ENCODE measurements at regions not wholly inside any gene's neighbourhood (a gene's known extent, or its start where the extent isn't known, plus 50 kb on each side); places are given as distances from the start of the nearest gene placed in this dataset.

- no peaks in the 10 kb centered on the region for H3K9me3 ChIP-seq (ENCODE audit: control insufficient read depth in 5 of 5, low read length in 5 of 5)
- no peaks in the 10 kb centered on the region for H3K27me3 ChIP-seq (ENCODE audit: control insufficient read depth in 5 of 5, insufficient read depth in 4 of 5, low read length in 5 of 5)
- no peak overlapping the region for H3K4me3 ChIP-seq (ENCODE audit: low read depth in 1 of 5, low read length in 5 of 5)
- no peaks in the 10 kb centered on the region for H3K4me1 ChIP-seq (ENCODE audit: control insufficient read depth in 5 of 5, insufficient read depth in 5 of 5, low read length in 5 of 5)
- H3K27ac ChIP-seq (ENCODE audit: low read depth, low read length): no peak overlapping the region
- no peak overlapping the region for H3K9ac ChIP-seq (ENCODE audit: low read length in 5 of 5)
- H3K36me3 ChIP-seq (ENCODE audit: control insufficient read depth in 5 of 5, insufficient read depth in 5 of 5, low read length in 5 of 5): no peaks in the 10 kb centered on the region
Observed at GRCh38 chr2:236393581-236393980, 129.4 kb upstream of the ASB18 start.

GRCh38 chr2:236394571-236394970 lies 130.4 kb upstream of the ASB18 start:
- no peaks in the 10 kb centered on the region for H3K36me3 ChIP-seq (ENCODE audit: control insufficient read depth in 5 of 5, insufficient read depth in 5 of 5, low read length in 5 of 5)
- no peak overlapping the region for H3K9ac ChIP-seq (ENCODE audit: low read length in 5 of 5)
- no peaks in the 10 kb centered on the region for H3K9me3 ChIP-seq (ENCODE audit: control insufficient read depth in 5 of 5, low read length in 5 of 5)
- no peak overlapping the region for H3K27ac ChIP-seq (ENCODE audit: low read depth, low read length)
- no peak overlapping the region for H3K4me3 ChIP-seq (ENCODE audit: low read depth in 1 of 5, low read length in 5 of 5)
- H3K27me3 ChIP-seq (ENCODE audit: control insufficient read depth in 5 of 5, insufficient read depth in 4 of 5, low read length in 5 of 5): no peaks in the 10 kb centered on the region
- no peaks in the 10 kb centered on the region for H3K4me1 ChIP-seq (ENCODE audit: control insufficient read depth in 5 of 5, insufficient read depth in 5 of 5, low read length in 5 of 5)

- Histone ChIP-seq H3K9ac (ENCODE audit: low read length in 5 of 5) (no peak overlapping the region), H3K4me3 (ENCODE audit: low read depth in 1 of 5, low read length in 5 of 5) (no peak overlapping the region)
Observed at GRCh38 chr2:236395067-236395466, 130.9 kb upstream of the ASB18 start.

GRCh38 chr2:236396818-236397350 lies 132.7 kb upstream of the ASB18 start:
- Histone ChIP-seq H3K4me3 (ENCODE audit: low read depth in 1 of 5, low read length in 5 of 5) (no peak overlapping the region), H3K27ac (ENCODE audit: low read depth, low read length) (no peak overlapping the region), H3K9ac (ENCODE audit: low read length in 5 of 5) (no peak overlapping the region), H3K9me3 (ENCODE audit: control insufficient read depth in 5 of 5, low read length in 5 of 5) (no peaks in the 10 kb centered on the region), H3K27me3 (ENCODE audit: control insufficient read depth in 5 of 5, insufficient read depth in 4 of 5, low read length in 5 of 5) (peaks cover 0 to 2% (median 0%) of the 10 kb centered on the region in 5 donors), H3K4me1 (ENCODE audit: control insufficient read depth in 5 of 5, insufficient read depth in 5 of 5, low read length in 5 of 5) (no peaks in the 10 kb centered on the region), H3K36me3 (ENCODE audit: control insufficient read depth in 5 of 5, insufficient read depth in 5 of 5, low read length in 5 of 5) (no peaks in the 10 kb centered on the region)

More at GRCh38 chr2:236395067-236395466, 130.9 kb upstream of the ASB18 start:
- Histone ChIP-seq H3K36me3 (ENCODE audit: control insufficient read depth in 5 of 5, insufficient read depth in 5 of 5, low read length in 5 of 5) (no peaks in the 10 kb centered on the region), H3K9me3 (ENCODE audit: control insufficient read depth in 5 of 5, low read length in 5 of 5) (no peaks in the 10 kb centered on the region), H3K4me1 (ENCODE audit: control insufficient read depth in 5 of 5, insufficient read depth in 5 of 5, low read length in 5 of 5) (no peaks in the 10 kb centered on the region), H3K27me3 (ENCODE audit: control insufficient read depth in 5 of 5, insufficient read depth in 4 of 5, low read length in 5 of 5) (no peaks in the 10 kb centered on the region), H3K27ac (ENCODE audit: low read depth, low read length) (no peak overlapping the region)

GRCh38 chr2:236397681-236398080 lies 133.5 kb upstream of the ASB18 start:
- peaks cover 0 to 4% (median 0%) of the 10 kb centered on the region in 5 donors for H3K27me3 ChIP-seq (ENCODE audit: control insufficient read depth in 5 of 5, insufficient read depth in 4 of 5, low read length in 5 of 5)

GRCh38 chr2:236399409-236399808 lies 135.2 kb upstream of the ASB18 start:
- H3K9ac ChIP-seq (ENCODE audit: low read length in 5 of 5): no peak overlapping the region
- no peaks in the 10 kb centered on the region for H3K36me3 ChIP-seq (ENCODE audit: control insufficient read depth in 5 of 5, insufficient read depth in 5 of 5, low read length in 5 of 5)
- no peak overlapping the region for H3K4me3 ChIP-seq (ENCODE audit: low read depth in 1 of 5, low read length in 5 of 5)
- H3K27ac ChIP-seq (ENCODE audit: low read depth, low read length): no peak overlapping the region
- H3K27me3 ChIP-seq (ENCODE audit: control insufficient read depth in 5 of 5, insufficient read depth in 4 of 5, low read length in 5 of 5): peaks cover 4 to 11% (median 5%) of the 10 kb centered on the region in 5 donors
- H3K9me3 ChIP-seq (ENCODE audit: control insufficient read depth in 5 of 5, low read length in 5 of 5): no peaks in the 10 kb centered on the region
- H3K4me1 ChIP-seq (ENCODE audit: control insufficient read depth in 5 of 5, insufficient read depth in 5 of 5, low read length in 5 of 5): no peaks in the 10 kb centered on the region

More at GRCh38 chr2:236397681-236398080, 133.5 kb upstream of the ASB18 start:
- Histone ChIP-seq H3K27ac (ENCODE audit: low read depth, low read length) (no peak overlapping the region), H3K36me3 (ENCODE audit: control insufficient read depth in 5 of 5, insufficient read depth in 5 of 5, low read length in 5 of 5) (no peaks in the 10 kb centered on the region), H3K4me3 (ENCODE audit: low read depth in 1 of 5, low read length in 5 of 5) (no peak overlapping the region), H3K9ac (ENCODE audit: low read length in 5 of 5) (no peak overlapping the region), H3K9me3 (ENCODE audit: control insufficient read depth in 5 of 5, low read length in 5 of 5) (no peaks in the 10 kb centered on the region), H3K4me1 (ENCODE audit: control insufficient read depth in 5 of 5, insufficient read depth in 5 of 5, low read length in 5 of 5) (no peaks in the 10 kb centered on the region)

- no peak overlapping the region for H3K9ac ChIP-seq (ENCODE audit: low read length in 5 of 5)
- H3K4me1 ChIP-seq (ENCODE audit: control insufficient read depth in 5 of 5, insufficient read depth in 5 of 5, low read length in 5 of 5): no peaks in the 10 kb centered on the region
- H3K4me3 ChIP-seq (ENCODE audit: low read depth in 1 of 5, low read length in 5 of 5): no peak overlapping the region
- H3K36me3 ChIP-seq (ENCODE audit: control insufficient read depth in 5 of 5, insufficient read depth in 5 of 5, low read length in 5 of 5): no peaks in the 10 kb centered on the region
- H3K27me3 ChIP-seq (ENCODE audit: control insufficient read depth in 5 of 5, insufficient read depth in 4 of 5, low read length in 5 of 5): peaks cover 4 to 11% (median 5%) of the 10 kb centered on the region in 5 donors
- no peak overlapping the region for H3K27ac ChIP-seq (ENCODE audit: low read depth, low read length)
- no peaks in the 10 kb centered on the region for H3K9me3 ChIP-seq (ENCODE audit: control insufficient read depth in 5 of 5, low read length in 5 of 5)
Observed at GRCh38 chr2:236400046-236400574, 135.9 kb upstream of the ASB18 start.

- Histone ChIP-seq H3K27me3 (ENCODE audit: control insufficient read depth in 5 of 5, insufficient read depth in 4 of 5, low read length in 5 of 5) (peaks cover 4 to 11% (median 5%) of the 10 kb centered on the region in 5 donors), H3K9me3 (ENCODE audit: control insufficient read depth in 5 of 5, low read length in 5 of 5) (no peaks in the 10 kb centered on the region), H3K4me1 (ENCODE audit: control insufficient read depth in 5 of 5, insufficient read depth in 5 of 5, low read length in 5 of 5) (no peaks in the 10 kb centered on the region), H3K4me3 (ENCODE audit: low read depth in 1 of 5, low read length in 5 of 5) (no peak overlapping the region), H3K9ac (ENCODE audit: low read length in 5 of 5) (no peak overlapping the region), H3K27ac (ENCODE audit: low read depth, low read length) (no peak overlapping the region), H3K36me3 (ENCODE audit: control insufficient read depth in 5 of 5, insufficient read depth in 5 of 5, low read length in 5 of 5) (no peaks in the 10 kb centered on the region)
Observed at GRCh38 chr2:236400594-236401360, 136.6 kb upstream of the ASB18 start.

- Histone ChIP-seq H3K27me3 (ENCODE audit: control insufficient read depth in 5 of 5, insufficient read depth in 4 of 5, low read length in 5 of 5) (peaks cover 4 to 11% (median 5%) of the 10 kb centered on the region in 5 donors), H3K4me3 (ENCODE audit: low read depth in 1 of 5, low read length in 5 of 5) (no peak overlapping the region), H3K9ac (ENCODE audit: low read length in 5 of 5) (no peak overlapping the region), H3K9me3 (ENCODE audit: control insufficient read depth in 5 of 5, low read length in 5 of 5) (no peaks in the 10 kb centered on the region), H3K4me1 (ENCODE audit: control insufficient read depth in 5 of 5, insufficient read depth in 5 of 5, low read length in 5 of 5) (no peaks in the 10 kb centered on the region), H3K27ac (ENCODE audit: low read depth, low read length) (no peak overlapping the region), H3K36me3 (ENCODE audit: control insufficient read depth in 5 of 5, insufficient read depth in 5 of 5, low read length in 5 of 5) (no peaks in the 10 kb centered on the region)
Observed at GRCh38 chr2:236402033-236402790, 138.0 kb upstream of the ASB18 start.

- Histone ChIP-seq H3K9ac (ENCODE audit: low read length in 5 of 5) (no peak overlapping the region), H3K9me3 (ENCODE audit: control insufficient read depth in 5 of 5, low read length in 5 of 5) (peaks cover 0 to 2% (median 0%) of the 10 kb centered on the region in 5 donors), H3K36me3 (ENCODE audit: control insufficient read depth in 5 of 5, insufficient read depth in 5 of 5, low read length in 5 of 5) (no peaks in the 10 kb centered on the region), H3K27me3 (ENCODE audit: control insufficient read depth in 5 of 5, insufficient read depth in 4 of 5, low read length in 5 of 5) (peaks cover 4 to 11% (median 5%) of the 10 kb centered on the region in 5 donors), H3K4me1 (ENCODE audit: control insufficient read depth in 5 of 5, insufficient read depth in 5 of 5, low read length in 5 of 5) (no peaks in the 10 kb centered on the region), H3K27ac (ENCODE audit: low read depth, low read length) (no peak overlapping the region), H3K4me3 (ENCODE audit: low read depth in 1 of 5, low read length in 5 of 5) (no peak overlapping the region)
Observed at GRCh38 chr2:236403125-236403524, 138.9 kb upstream of the ASB18 start.
